Stimulated activated CD8-positive, alpha-beta memory T cell treated with anti-CD3 and anti-CD28 coated beads, Interleukin-15, amount 100 ng/mL, for 1 hour (primary cell): ENCODE measurements at regions not wholly inside any gene's neighbourhood (a gene's known extent, or its start where the extent isn't known, plus 50 kb on each side); places are given as distances from the start of the nearest gene placed in this dataset.
"Not testable (repeated sequence)": the region's sequence is repeated elsewhere in the genome, so short reads cannot be mapped to it uniquely, and the experiment has no call there.

Experiments
- DNase-seq: peaks from one replicate; pipeline ENCODE4 v3.0.0-alpha.2; 2020; ENCODE audit warnings: low read depth

DNA sequence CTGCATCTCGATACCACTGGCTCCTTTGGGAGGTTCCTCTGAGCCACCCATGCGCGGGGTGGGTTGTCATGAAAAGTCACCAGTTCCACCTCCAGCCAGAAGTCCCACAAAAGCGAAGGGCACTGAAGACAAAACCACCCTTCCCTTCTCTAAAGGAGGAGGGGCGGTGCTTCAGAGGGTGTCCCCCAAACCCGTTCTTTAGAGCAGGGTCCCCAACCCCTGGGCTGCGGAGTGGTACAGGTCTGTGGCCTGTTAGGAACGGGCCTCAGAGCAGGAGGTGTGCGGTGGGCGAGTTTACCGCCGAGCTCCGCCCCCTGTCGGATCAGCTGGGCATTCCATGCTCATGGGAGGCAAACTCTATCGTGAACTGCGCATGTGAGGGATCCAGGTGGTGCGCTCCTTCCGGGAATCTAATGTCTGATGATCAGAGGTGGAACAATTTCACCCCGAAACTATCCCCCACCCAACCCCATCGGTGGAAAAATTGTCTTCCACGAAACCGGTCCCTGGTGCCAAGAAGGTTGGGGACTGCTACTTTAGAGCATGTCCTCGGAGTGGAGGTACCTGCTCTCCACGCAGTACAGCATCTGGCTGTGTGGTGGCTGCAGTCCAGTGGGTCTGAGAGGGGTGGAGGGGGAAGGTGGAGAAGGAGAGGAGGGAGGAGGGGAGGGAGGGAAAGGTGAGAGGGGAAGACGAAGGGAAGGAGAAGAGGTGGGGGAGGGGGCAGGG is 72.9 kb upstream of the SEPTIN5 start:
- DNase-seq, result no peak

- DNase-seq, result no peak
These were observed 72.3 kb upstream of the SEPTIN5 start for GRCh38 chr22:19641983-19642451.

- no peak for DNase-seq
These were observed 70.6 kb upstream of the SEPTIN5 start for GRCh38 chr22:19643448-19644313.

GRCh38 chr22:19644314-19645223 is 69.7 kb upstream of the SEPTIN5 start:
- DNase-seq, result no peak

DNA sequence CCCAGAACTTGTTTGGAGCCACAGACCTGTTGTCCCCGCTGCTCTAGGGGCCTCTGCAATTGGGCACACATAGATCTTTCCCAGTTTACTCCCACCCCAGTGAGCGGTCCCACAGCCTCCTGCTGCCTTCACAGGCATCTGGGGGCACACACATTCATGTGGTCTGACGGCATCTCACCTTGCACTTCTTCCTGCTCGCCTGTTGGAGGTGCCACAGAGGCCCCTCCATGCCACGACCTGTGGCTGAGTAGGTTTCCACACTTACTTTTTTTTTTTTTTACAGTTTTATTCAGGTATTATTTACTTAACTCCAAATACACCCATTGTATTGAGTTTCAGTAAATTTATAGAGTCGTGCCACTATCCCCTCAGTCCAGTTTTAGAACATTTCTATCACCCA is 68.9 kb upstream of the SEPTIN5 start:
- no peak for DNase-seq

GRCh38 chr22:19645905-19646304 is 68.4 kb upstream of the SEPTIN5 start:
- DNase-seq, result no peak

DNA sequence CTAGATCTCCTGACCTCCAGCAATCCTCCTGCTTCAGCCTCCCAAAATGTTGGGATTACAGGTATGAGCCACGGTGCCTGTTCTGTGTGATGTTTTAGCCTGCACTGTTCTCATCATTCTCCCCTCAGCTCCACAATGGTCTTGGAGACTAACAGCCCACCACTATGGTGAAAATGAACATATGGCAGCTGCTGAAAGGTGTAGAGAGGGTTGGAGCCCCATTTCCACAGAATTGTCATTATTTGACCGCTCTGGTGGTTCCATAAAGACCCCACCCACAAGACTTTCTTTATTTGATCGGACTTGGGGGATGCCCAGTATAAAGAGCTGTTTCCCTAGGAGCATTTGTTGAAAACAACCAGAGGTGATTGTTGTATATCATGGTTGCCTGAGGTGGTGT is 67.9 kb upstream of the SEPTIN5 start:
- no peak for DNase-seq

- no peak for DNase-seq
These were observed 65.8 kb upstream of the SEPTIN5 start for GRCh38 chr22:19648419-19648929.

GRCh38 chr22:19652316-19652715 is 62.0 kb upstream of the SEPTIN5 start:
- no peak for DNase-seq

- no peak for DNase-seq
These were observed 59.8 kb upstream of the SEPTIN5 start for GRCh38 chr22:19654338-19654987.

DNA sequence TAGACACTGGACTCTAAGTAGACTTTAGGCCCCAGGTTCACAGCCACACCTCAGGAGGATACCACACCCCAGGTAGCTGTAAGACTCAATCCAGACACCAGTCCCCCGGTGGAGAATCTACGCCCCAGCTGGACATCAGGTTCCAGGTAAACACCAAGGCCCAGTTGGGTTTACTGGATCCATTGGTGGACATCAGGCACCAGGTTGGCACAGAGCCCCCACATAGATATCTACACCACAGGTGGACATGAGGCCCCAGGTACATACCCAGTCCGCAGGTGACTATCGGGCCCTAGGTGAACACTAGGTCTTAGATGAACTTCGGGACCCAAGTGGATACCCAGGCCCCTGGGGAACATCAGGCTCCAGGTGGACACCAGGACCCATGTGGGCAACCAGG is 58.9 kb upstream of the SEPTIN5 start:
- DNase-seq, result no peak

DNA sequence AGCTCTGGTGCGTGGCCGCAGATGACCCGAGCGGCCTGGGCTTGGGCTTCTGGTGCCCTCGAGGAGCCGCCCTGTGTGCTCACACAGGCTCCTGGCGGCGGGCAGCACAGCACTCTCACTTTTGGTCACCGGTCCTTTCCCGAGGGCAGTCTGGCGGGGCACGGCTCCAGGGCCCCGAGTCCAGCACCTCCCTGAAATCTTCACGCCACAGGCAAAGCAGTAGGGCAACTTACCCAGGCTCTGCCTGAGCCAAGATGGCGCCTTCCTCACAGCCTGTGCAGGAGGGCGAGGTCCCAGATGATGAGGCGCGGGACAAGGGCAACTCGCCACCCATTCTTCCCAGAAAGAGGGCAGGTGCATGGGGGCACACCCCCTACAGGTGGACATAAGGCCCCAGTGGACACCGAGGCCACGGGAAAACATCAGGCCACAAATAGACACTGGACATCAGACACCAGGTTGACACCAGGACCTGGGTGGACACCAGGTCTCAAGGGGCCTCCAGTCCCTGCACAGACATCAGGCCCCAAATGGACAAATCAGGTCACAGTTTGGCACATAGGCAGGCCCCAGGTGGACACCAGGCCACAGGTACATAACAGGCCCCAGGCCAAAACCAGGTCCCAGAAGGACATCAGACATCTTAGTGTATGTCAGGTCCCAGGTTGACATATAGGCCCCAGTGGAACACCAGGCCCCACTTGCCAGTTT is 57.6 kb upstream of the SEPTIN5 start:
- no peak for DNase-seq

DNA sequence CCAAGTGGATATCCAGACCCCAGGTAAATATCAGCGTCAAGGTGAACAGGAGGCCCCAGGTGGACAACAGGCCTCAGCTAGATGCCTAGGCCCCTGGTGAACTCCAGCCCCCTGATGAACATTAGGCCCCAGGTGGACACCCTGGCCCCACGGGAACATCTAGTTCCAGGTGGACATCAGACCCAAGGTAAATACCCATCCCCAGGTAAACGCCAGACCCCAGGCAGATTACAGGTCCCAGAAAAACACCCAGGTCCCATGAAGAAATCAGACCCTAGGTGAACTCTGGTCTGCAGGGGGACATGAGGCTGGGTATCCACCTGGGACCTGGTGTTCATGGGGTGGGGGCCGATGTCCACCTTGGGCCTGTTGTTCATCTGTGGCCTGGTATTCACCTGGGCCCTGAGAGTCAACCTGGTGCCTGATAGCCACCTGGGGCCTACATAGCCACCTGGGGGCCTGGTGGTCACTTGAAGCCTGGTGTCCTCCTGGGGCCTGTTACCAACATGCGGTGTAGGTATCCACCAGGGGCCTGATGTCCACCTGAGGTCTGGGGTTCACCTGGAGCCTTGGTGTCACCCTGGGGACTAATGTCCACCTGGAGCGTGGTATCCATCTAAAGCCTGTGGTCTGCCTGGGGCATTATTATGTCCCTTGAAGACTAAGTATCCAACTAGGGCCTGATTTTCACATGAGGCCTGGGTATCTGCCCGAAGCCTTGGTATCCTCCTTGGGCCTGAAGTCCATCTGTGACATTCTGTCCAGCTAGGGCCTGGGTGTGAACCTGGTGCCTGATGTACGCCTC is 56.8 kb upstream of the SEPTIN5 start:
- DNase-seq, result no peak

- DNase-seq, result no peak
These were observed 56.0 kb upstream of the SEPTIN5 start for GRCh38 chr22:19658057-19658966.

DNA sequence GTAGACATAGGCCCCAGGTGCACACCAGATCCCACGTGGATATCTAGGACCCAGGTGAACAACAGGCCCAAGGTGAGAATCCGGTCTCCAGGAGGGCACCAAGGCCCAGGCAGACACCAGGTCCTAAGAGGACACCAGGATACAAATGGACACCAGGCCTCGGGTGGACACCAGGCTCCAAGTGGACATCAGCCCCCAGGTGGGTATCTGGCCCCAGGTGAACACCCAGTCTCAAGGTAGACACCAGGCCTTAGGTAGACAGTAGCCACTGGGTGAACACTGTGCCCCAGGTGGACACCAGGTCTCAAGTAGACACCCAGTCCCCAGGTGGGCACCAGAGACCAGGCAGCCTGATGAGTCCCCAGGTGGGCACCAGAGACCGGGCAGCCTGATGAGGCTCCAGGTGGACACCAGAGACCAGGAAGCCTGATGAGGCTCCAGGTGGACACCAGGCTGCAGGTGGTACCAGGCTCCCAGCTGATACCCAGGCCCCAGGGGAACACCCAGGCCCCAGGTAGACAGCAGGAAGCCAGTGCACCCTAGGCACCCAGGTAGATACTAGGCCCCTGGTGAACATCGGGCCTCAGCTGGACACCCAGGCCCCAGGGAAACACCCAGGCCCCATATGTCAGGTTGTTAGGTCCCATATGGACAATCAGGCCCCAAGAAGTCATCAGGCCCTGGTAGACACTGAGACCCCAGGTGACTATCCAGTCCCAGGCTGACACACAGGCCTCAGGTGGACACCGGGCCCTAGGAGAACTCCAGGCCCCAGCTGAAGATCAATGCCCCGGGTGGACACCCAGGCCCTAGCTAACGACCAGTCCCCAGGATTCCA is 55.1 kb upstream of the SEPTIN5 start:
- no peak for DNase-seq

GRCh38 chr22:19659805-19660345 is 54.4 kb upstream of the SEPTIN5 start:
- DNase-seq, result no peak

DNA sequence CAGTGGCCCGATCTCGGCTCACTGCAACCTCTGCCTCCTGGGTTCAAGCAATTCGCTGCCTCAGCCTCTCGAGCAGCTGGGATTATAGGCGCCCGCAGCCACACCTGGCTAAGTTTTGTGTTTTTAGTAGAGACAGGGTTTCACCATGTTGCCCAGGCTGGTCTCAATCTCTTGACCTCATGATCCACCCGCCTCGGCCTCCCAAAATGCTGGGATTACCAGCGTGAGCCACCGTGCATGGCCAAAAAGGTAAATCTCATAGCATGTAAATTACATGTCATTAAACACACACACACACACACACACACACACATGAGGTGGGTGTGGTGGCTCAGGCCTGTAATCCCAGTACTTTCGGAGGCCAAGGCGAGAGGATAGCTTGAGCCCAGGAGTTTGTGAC is 53.7 kb upstream of the SEPTIN5 start:
- DNase-seq, result not testable (repeated sequence)

GRCh38 chr22:19661156-19661555 is 53.1 kb upstream of the SEPTIN5 start:
- DNase-seq, result no peak
